ENCODE measurements at regions not wholly inside any gene's neighbourhood (a gene's known extent, or its start where the extent isn't known, plus 50 kb on each side); places are given as distances from the start of the nearest gene placed in this dataset.
"Not testable (repeated sequence)": the region's sequence is repeated elsewhere in the genome, so short reads cannot be mapped to it uniquely, and the experiment has no call there.

- Histone ChIP-seq H3K4me2 (ENCODE audit: insufficient read depth, low read length) (no peak overlapping the region), H3K9ac (ENCODE audit: low read depth, low read length) (no peak overlapping the region), H3K27me3 (ENCODE audit: insufficient read depth, low read length, poor library complexity) (no peaks in the 10 kb centered on the region), H2AFZ (ENCODE audit: low read depth, low read length) (no peak overlapping the region), H3K9me3 (ENCODE audit: insufficient read depth, low read length, severe bottlenecking) (no peaks in the 10 kb centered on the region), H3K36me3 (ENCODE audit: insufficient read depth, low read length) (no peaks in the 10 kb centered on the region), H3K4me3 (ENCODE audit: low read depth in 1 of 2, low read length in 2 of 2) (no peak overlapping the region), H3K79me2 (ENCODE audit: insufficient read depth, low read length) (no peaks in the 10 kb centered on the region), H3K27ac (ENCODE audit: low read length) (no peak overlapping the region), H3K4me1 (ENCODE audit: insufficient read depth, low read length) (no peaks in the 10 kb centered on the region), H4K20me1 (ENCODE audit: insufficient read depth, low read length) (no peaks in the 10 kb centered on the region)
- ATAC-seq (ENCODE audit: insufficient read depth, low read depth) (no peak), DNase-seq (no peak)
- TF ChIP-seq EZH2 (IDR thresholded peaks at IDR 0.05; ENCODE audit: borderline replicate concordance, low read depth, low read length, severe bottlenecking) (no peak), CTCF (IDR thresholded peaks at IDR 0.05; ENCODE audit: borderline replicate concordance, extremely low read depth, low read length, poor library complexity, severe bottlenecking) (no peak)
These were observed 330.4 kb downstream of the GBA3 start for GRCh38 chr4:23023121-23023520.

GRCh38 chr4:23022032-23022431, 329.3 kb downstream of the GBA3 start:
- Histone ChIP-seq H3K27ac (ENCODE audit: low read length) (no peak overlapping the region), H4K20me1 (ENCODE audit: insufficient read depth, low read length) (no peaks in the 10 kb centered on the region)
- no peak for DNase-seq

GRCh38 chr4:23021040-23021439, 328.3 kb downstream of the GBA3 start:
- no peak for ATAC-seq (ENCODE audit: insufficient read depth, low read depth)
- Histone ChIP-seq H3K36me3 (ENCODE audit: insufficient read depth, low read length) (no peaks in the 10 kb centered on the region), H2AFZ (ENCODE audit: low read depth, low read length) (no peak overlapping the region), H3K79me2 (ENCODE audit: insufficient read depth, low read length) (no peaks in the 10 kb centered on the region), H3K27me3 (ENCODE audit: insufficient read depth, low read length, poor library complexity) (no peaks in the 10 kb centered on the region), H3K4me2 (ENCODE audit: insufficient read depth, low read length) (no peak overlapping the region), H3K4me3 (ENCODE audit: low read depth in 1 of 2, low read length in 2 of 2) (no peak overlapping the region), H3K9ac (ENCODE audit: low read depth, low read length) (no peak overlapping the region), H4K20me1 (ENCODE audit: insufficient read depth, low read length) (no peaks in the 10 kb centered on the region), H3K9me3 (ENCODE audit: insufficient read depth, low read length, severe bottlenecking) (no peaks in the 10 kb centered on the region), H3K27ac (ENCODE audit: low read length) (no peak overlapping the region), H3K4me1 (ENCODE audit: insufficient read depth, low read length) (no peaks in the 10 kb centered on the region)
- DNase-seq, result no peak
- TF ChIP-seq EZH2 (IDR thresholded peaks at IDR 0.05; ENCODE audit: borderline replicate concordance, low read depth, low read length, severe bottlenecking) (no peak), CTCF (IDR thresholded peaks at IDR 0.05; ENCODE audit: borderline replicate concordance, extremely low read depth, low read length, poor library complexity, severe bottlenecking) (no peak)

More at GRCh38 chr4:23022032-23022431, 329.3 kb downstream of the GBA3 start:
- H3K36me3 ChIP-seq (ENCODE audit: insufficient read depth, low read length), result no peaks in the 10 kb centered on the region
- no peaks in the 10 kb centered on the region for H3K9me3 ChIP-seq (ENCODE audit: insufficient read depth, low read length, severe bottlenecking)
- no peak overlapping the region for H2AFZ ChIP-seq (ENCODE audit: low read depth, low read length)
- H3K27me3 ChIP-seq (ENCODE audit: insufficient read depth, low read length, poor library complexity), result no peaks in the 10 kb centered on the region
- H3K4me1 ChIP-seq (ENCODE audit: insufficient read depth, low read length), result no peaks in the 10 kb centered on the region
- no peak for ATAC-seq (ENCODE audit: insufficient read depth, low read depth)
- H3K79me2 ChIP-seq (ENCODE audit: insufficient read depth, low read length), result no peaks in the 10 kb centered on the region
- TF ChIP-seq EZH2 (IDR thresholded peaks at IDR 0.05; ENCODE audit: borderline replicate concordance, low read depth, low read length, severe bottlenecking) (no peak), CTCF (IDR thresholded peaks at IDR 0.05; ENCODE audit: borderline replicate concordance, extremely low read depth, low read length, poor library complexity, severe bottlenecking) (no peak)
- H3K4me2 ChIP-seq (ENCODE audit: insufficient read depth, low read length), result no peak overlapping the region
- no peak overlapping the region for H3K4me3 ChIP-seq (ENCODE audit: low read depth in 1 of 2, low read length in 2 of 2)
- H3K9ac ChIP-seq (ENCODE audit: low read depth, low read length), result no peak overlapping the region

- H3K4me2 ChIP-seq (ENCODE audit: insufficient read depth, low read length); H3K4me3 ChIP-seq (ENCODE audit: low read depth in 1 of 2, low read length in 2 of 2); H4K20me1 ChIP-seq (ENCODE audit: insufficient read depth, low read length); H3K27me3 ChIP-seq (ENCODE audit: insufficient read depth, low read length, poor library complexity); ATAC-seq (ENCODE audit: insufficient read depth, low read depth); H2AFZ ChIP-seq (ENCODE audit: low read depth, low read length); H3K27ac ChIP-seq (ENCODE audit: low read length); DNase-seq; H3K4me1 ChIP-seq (ENCODE audit: insufficient read depth, low read length); H3K9ac ChIP-seq (ENCODE audit: low read depth, low read length); H3K79me2 ChIP-seq (ENCODE audit: insufficient read depth, low read length); H3K9me3 ChIP-seq (ENCODE audit: insufficient read depth, low read length, severe bottlenecking); H3K36me3 ChIP-seq (ENCODE audit: insufficient read depth, low read length): not testable (repeated sequence)
These were observed 327.7 kb downstream of the GBA3 start for GRCh38 chr4:23020399-23020798.

All from DND-41 (cell line).